ENCODE measurements at regions not wholly inside any gene's neighbourhood (a gene's known extent, or its start where the extent isn't known, plus 50 kb on each side); places are given as distances from the start of the nearest gene placed in this dataset.

DNA sequence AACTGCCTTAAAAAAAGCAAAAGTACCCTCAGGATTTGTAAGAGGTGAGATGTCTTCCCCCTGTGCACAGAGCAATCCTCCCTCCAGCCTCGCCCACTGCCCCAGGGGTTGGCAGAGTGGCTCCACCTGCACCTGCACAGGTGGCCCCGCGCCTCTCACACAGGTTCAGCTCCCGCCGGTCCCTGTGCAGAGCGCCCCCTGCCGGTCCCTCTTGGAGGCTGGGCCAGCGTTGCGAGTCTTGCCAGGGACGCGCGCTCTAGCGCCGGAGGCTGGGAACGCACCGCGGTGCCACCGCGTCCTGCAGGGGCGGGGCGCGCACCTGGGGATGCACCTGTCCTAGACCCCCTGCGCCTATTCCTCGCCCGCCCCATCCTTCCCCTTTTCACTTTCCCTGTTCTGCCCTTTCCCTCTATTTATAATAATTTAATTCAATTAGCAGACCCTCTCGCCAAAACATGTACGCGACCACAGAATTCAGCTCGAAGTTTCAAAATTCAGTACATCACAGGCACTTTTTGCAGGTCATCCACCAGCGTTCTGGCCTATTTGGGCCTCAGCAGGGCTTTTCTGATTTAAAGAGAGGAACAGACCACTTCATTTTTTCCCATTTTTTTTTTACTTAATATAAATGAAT is 618.6 kb downstream of the AACS start:
- Mint-ChIP-seq H3K9me3 (peaks cover 0 to 3% (median 2%) of the 10 kb centered on the region in 3 donors), H3K4me1 (no peaks in the 10 kb centered on the region), H3K4me3 (no peak overlapping the region), H3K27me3 (peaks cover 4% of the 10 kb centered on the region), H3K27ac (no peak overlapping the region), H3K36me3 (no peaks in the 10 kb centered on the region)

DNA sequence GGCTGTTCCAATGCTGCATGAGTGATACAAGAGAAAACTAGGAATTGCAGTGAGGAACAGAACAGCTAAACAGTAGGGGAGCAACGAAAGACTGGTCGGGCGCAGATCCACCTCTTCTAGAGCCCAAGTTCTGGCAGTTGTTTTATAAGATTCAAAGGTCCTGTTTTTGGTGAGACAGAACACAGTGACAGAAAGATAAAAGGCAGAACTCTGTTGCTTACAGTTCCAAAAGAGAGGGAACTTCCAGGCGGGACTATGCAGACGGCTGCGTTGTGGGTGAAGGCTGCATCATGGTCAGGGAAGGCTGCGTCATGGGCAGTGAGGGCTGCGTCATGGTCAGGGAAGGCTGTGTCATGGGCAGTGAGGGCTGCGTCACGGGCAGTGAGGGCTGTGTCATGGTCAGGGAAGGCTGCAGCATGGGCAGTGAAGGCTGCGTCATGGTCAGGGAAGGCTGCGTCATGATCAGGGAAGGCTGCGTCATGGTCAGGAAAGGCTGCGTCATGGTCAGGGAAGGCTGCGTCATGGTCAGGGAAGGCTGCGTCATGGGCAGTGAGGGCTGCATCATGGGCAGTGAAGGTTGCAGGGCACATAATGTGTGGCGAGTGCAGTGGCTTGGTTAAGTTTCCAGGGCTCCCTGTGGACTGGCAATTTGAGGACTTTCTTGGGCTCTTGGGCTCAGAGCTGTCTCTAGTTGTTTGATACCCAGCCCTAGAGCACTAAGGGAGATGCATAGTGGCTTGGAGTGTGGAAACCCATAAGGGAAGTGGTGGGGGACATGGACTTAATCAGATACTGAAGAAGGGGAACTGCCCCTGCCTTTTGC is 619.9 kb downstream of the AACS start:
- Mint-ChIP-seq H3K4me3 (no peak overlapping the region), H3K27me3 (peaks cover 4% of the 10 kb centered on the region), H3K4me1 (no peaks in the 10 kb centered on the region), H3K27ac (no peak overlapping the region), H3K36me3 (no peaks in the 10 kb centered on the region), H3K9me3 (peaks cover 0 to 3% (median 2%) of the 10 kb centered on the region in 3 donors)

DNA sequence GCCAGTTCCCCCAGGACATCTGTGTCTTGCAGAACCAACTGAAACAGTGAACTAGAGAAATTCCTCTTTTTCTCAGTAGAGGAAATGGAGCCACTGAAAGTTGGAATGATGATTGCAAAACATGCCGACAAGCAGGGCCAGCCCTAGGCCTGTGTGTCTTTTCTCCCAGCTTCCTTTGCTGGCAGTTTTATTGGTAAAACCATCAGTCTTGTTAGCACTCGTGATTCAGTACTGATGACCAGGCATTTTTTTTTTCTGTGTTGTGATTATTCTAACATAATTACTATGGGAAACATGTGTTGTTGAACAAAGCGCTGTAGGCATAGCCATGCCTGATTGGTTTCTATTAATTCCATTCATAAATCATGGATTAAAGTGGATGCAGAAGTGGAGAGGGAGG is 620.7 kb downstream of the AACS start:
- H3K27ac Mint-ChIP-seq = no peak overlapping the region
- H3K36me3 Mint-ChIP-seq = no peaks in the 10 kb centered on the region
- peaks cover 4% of the 10 kb centered on the region for H3K27me3 Mint-ChIP-seq
- no peak overlapping the region for H3K4me3 Mint-ChIP-seq
- no peaks in the 10 kb centered on the region for H3K4me1 Mint-ChIP-seq
- H3K9me3 Mint-ChIP-seq = peaks cover 0 to 3% (median 2%) of the 10 kb centered on the region in 3 donors

DNA sequence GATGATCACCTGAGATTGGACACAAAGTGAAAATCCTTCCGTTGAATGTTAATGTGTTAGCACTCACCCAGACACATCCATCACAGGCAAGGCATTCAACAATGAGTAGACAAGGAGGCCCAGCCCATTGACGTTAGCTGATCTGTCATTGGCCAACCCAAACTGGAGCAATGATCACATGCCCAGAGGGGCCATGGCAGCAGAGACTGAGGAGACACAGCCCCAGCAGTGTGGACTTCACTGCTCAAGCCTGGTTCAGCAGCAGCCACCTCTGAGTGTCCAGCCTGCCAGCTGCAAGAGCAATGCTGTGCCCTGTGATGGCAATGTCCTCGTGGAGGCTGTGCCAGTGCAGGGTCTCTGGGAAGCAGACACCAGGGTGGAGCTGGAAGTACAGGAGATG is 622.2 kb downstream of the AACS start:
- no peaks in the 10 kb centered on the region for H3K36me3 Mint-ChIP-seq
- H3K27ac Mint-ChIP-seq = no peak overlapping the region
- H3K9me3 Mint-ChIP-seq = peaks cover 0 to 3% (median 2%) of the 10 kb centered on the region in 3 donors
- no peaks in the 10 kb centered on the region for H3K4me1 Mint-ChIP-seq
- H3K27me3 Mint-ChIP-seq = peaks cover 4% of the 10 kb centered on the region
- H3K4me3 Mint-ChIP-seq = no peak overlapping the region

DNA sequence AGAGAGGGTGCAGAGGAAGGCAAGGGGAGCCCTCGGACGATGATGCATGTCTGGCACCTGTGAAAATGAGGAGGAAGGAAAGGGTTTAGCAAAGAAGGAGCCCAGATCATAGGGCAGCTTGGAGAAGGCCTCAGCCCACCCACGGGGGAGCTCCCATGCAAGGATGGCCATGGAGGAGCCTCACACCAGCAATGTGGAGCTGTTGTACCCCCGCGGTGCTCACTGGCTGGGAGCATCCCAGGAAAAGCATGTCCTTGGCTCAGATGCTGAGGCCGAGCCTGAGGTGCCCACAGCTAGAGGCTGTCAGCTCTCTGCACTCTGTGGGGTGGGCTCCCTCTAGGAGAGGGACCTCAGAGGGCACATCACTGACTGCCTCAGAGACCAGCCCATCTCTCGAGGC is 622.6 kb downstream of the AACS start:
- Mint-ChIP-seq H3K4me3 (no peak overlapping the region), H3K36me3 (no peaks in the 10 kb centered on the region), H3K27ac (no peak overlapping the region), H3K9me3 (peaks cover 0 to 3% (median 2%) of the 10 kb centered on the region in 3 donors), H3K4me1 (no peaks in the 10 kb centered on the region), H3K27me3 (peaks cover 4% of the 10 kb centered on the region)

DNA sequence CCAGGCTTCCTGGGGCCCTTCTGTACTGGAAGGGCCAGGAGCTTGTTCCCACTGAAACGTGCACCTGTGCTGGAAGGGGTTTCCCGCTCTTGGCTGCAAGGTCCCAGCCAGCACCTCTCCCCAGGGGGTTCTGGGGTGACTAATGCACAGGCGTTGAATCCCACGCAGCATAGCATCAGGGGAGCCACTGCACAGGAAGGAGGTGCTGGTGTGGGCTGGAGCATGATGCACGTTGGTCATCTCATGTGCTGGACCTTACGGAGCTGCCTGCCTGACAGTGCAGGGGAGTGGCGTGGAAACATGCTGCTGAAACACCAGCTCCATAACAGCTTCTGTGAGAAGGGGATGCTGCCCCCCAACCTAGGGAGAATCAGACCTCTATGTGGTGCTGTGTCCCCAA is 623.0 kb downstream of the AACS start:
- Mint-ChIP-seq H3K4me1 (no peaks in the 10 kb centered on the region), H3K9me3 (peaks cover 0 to 3% (median 2%) of the 10 kb centered on the region in 3 donors), H3K4me3 (no peak overlapping the region), H3K36me3 (no peaks in the 10 kb centered on the region), H3K27ac (no peak overlapping the region), H3K27me3 (peaks cover 4% of the 10 kb centered on the region)

DNA sequence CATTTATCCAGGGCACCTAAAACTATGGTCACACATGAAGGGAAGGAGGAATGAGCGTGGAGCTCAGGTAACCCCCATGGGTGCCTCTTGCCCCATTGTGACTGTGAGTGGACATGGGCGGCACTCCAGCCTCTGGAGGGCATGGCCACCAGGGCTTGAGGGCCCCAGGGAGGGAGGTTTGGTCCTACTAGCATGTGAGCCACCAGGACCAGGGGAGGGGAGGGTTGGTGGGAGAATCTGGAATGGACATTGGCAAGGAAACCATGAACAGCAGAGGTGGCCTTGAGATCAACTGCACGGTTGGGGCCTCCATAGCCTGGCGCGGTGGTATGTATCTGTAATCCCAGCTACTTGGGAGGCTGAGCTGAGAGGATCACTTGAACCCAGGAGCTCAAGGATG is 623.6 kb downstream of the AACS start:
- H3K27ac Mint-ChIP-seq = no peak overlapping the region

DNA sequence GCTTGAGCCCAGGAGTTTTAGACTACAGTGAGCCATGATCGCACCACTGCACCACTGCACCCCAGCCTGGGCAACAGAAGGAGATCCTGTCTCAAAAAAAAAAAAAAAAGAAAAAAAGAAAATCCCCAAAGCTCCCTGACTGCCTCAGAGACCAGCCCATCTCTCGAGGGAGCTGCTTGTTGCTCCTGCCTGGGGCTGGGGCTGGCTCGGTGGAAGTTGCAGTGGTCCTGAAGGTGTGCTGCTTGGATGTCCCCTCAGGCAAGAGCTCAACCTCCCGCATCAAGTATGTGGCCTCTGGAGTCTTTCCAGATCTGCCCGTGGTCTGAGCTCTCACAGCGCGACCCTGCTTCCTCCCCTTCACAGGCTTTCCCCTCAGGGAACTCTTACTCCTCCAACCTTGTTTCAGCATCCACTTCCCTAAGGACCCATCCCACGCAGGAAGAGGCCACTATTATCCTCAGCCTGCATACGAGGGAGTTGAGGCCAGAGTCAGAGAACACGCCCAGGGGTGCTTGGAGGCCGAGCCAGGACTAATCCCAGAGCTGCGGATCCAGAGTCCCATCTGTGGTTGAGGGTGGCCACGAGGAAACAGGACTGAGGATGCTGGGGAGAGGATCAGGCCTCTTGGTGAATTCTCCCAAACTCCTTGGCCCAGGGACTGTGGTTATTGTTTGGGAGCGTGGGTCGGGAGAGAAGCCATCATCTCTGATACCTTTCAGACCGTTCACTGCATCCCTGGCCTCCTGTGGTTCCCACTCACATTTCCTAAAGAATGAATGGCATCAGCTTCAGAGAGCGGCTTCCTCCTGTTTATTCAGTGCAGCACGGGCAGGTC is 624.6 kb downstream of the AACS start:
- no peak overlapping the region for H3K4me3 Mint-ChIP-seq
- H3K27me3 Mint-ChIP-seq = peaks cover 4% of the 10 kb centered on the region
- H3K36me3 Mint-ChIP-seq = no peaks in the 10 kb centered on the region

More for the DNA sequence above, 623.6 kb downstream of the AACS start:
- no peak overlapping the region for H3K4me3 Mint-ChIP-seq
- peaks cover 4% of the 10 kb centered on the region for H3K27me3 Mint-ChIP-seq
- no peaks in the 10 kb centered on the region for H3K4me1 Mint-ChIP-seq
- H3K9me3 Mint-ChIP-seq = peaks cover 0 to 3% (median 2%) of the 10 kb centered on the region in 3 donors
- no peaks in the 10 kb centered on the region for H3K36me3 Mint-ChIP-seq

DNA sequence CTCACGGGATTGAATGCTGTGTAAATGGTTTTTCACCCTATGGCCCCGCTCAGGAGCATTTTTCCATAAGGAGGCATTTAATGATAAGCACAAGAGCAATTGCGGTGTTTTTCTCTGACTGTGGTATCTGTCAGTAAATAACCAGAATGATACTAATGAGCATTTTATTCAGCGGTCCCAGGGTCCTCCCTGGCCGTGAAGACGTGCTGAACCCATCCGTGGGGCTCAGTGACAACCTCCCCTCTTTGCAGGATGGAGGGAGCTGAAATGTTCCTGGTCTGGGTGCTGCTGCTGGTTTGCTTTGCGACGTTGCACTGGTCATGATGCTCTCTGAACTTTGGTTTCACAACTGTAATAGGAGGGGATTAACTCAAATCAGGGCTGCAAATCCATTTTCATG is 625.6 kb downstream of the AACS start:
- Mint-ChIP-seq H3K4me3 (no peak overlapping the region), H3K4me1 (no peaks in the 10 kb centered on the region), H3K27ac (no peak overlapping the region), H3K9me3 (peaks cover 0 to 9% (median 4%) of the 10 kb centered on the region in 3 donors), H3K36me3 (no peaks in the 10 kb centered on the region), H3K27me3 (peaks cover 4% of the 10 kb centered on the region)

More for the DNA sequence above, 624.6 kb downstream of the AACS start:
- no peak overlapping the region for H3K27ac Mint-ChIP-seq
- peaks cover 0 to 6% (median 4%) of the 10 kb centered on the region in 3 donors for H3K9me3 Mint-ChIP-seq
- H3K4me1 Mint-ChIP-seq = no peaks in the 10 kb centered on the region

DNA sequence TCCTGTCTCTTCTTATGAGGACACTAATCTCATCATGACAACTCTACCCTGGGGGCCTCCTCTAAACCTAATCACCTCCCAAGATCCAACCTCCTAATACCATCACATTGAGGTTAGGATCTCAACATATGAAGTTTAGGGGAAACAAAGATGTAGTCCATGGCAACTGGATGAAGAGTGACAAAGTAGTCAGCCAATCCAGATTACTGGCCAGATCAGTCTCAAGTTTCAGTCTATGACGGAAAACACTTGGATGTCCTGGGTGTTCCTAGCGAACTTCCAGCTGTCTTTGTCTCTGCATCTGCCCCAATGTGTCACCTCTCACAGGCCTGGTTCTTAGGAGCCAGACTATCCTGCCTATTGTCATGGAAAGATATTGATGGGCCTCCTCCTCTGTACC is 630.8 kb downstream of the AACS start:
- no peaks in the 10 kb centered on the region for H3K27me3 Mint-ChIP-seq
- no peak overlapping the region for H3K27ac Mint-ChIP-seq
- no peak overlapping the region for H3K4me3 Mint-ChIP-seq
- no peaks in the 10 kb centered on the region for H3K4me1 Mint-ChIP-seq
- peaks cover 0 to 8% (median 4%) of the 10 kb centered on the region in 3 donors for H3K9me3 Mint-ChIP-seq
- H3K36me3 Mint-ChIP-seq = no peaks in the 10 kb centered on the region

DNA sequence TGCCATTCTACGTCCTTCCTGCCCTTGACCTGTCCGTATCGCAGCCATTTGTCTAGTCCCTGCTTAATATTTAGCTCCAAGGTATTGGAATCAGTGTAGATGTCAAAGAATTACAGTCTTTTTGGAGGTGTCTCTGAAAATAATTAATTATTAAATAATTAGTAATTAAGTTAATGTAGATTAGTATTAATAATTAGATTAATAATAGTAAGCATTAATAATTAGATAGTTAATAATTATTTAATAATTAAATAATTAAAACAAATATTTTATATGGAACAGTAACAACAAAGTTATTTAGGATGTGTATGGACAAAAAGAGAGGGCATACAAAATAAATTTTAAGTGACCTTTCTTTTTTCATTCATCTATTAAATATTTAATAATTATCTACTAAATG is 639.6 kb downstream of the AACS start:
- H3K9me3 Mint-ChIP-seq = peaks cover 3 to 11% (median 8%) of the 10 kb centered on the region in 3 donors
- H3K36me3 Mint-ChIP-seq = peaks cover 2% of the 10 kb centered on the region
- H3K27ac Mint-ChIP-seq = peak overlapping the region in 1 of 3 donors; percentile 53
- H3K27me3 Mint-ChIP-seq = no peaks in the 10 kb centered on the region
- H3K4me1 Mint-ChIP-seq = no peaks in the 10 kb centered on the region
- H3K4me3 Mint-ChIP-seq = no peak overlapping the region

DNA sequence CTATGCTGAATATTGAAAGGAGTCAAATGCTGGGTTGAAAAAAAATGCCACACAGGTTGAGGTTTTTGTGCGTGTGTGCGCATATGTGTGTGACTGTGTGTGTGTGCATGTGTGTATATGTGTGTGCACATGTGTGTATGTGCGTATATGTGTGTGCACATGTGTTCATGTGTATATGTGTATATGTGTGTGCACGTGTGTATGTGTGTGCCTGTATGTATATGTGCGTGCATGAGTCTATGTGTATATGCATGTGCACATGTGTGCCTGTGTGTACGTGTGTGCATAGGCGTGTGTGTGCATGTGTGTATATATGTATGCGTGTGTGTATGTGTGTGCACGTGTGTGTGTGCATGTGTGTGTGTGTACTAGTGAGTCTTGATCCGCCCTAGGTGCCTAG is 655.7 kb downstream of the AACS start:
- Mint-ChIP-seq H3K27me3 (no peaks in the 10 kb centered on the region), H3K9me3 (peaks cover 9 to 20% (median 11%) of the 10 kb centered on the region in 3 donors), H3K36me3 (no peaks in the 10 kb centered on the region), H3K4me1 (no peaks in the 10 kb centered on the region), H3K27ac (peak overlapping the region in 1 of 3 donors; percentile 2), H3K4me3 (no peak overlapping the region)

DNA sequence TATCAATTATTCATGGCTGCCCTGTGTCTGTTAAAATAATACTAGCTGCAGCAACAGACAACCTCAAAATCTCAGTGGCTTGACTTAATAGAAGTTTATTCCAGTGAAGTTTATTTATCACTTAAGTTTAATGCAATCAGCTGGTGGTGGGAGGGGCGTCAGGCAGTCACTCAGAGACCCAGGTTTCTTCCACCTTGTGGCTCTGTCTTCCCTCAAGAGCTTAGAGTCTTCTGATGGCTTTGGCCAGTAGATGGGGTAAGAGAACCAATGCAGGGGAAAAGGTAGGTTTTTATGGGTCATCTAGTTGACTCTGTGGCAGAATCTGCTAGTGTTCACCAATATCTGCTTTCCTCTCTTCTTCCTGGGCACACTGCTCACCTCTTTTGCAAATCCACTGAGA is 668.9 kb downstream of the AACS start:
- Mint-ChIP-seq H3K9me3 (peaks cover 2 to 21% (median 12%) of the 10 kb centered on the region in 3 donors), H3K4me1 (no peaks in the 10 kb centered on the region), H3K27ac (no peak overlapping the region), H3K36me3 (no peaks in the 10 kb centered on the region), H3K27me3 (no peaks in the 10 kb centered on the region), H3K4me3 (no peak overlapping the region)

DNA sequence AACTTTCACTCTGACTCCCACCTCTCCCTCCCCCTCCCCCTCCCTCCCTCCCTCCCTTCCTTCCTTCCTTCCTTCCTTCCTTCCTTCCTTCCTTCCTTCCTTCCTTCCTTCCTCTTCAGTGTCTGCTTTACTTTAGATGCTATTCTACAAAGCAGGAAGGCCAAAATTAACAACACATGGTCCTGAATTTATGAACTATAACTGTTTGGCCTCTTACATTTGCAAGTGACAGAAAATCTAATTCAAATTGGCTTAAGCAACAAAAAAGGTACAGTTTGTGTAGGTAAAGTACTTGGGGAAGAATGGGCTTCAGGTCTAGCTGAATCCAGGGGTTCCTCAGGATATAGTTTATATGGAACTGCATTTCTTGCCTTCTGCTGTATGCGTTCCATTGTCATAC is 673.0 kb downstream of the AACS start:
- H3K27me3 Mint-ChIP-seq = no peaks in the 10 kb centered on the region
- no peaks in the 10 kb centered on the region for H3K4me1 Mint-ChIP-seq
- no peak overlapping the region for H3K4me3 Mint-ChIP-seq
- peaks cover 2% of the 10 kb centered on the region for H3K36me3 Mint-ChIP-seq
- H3K9me3 Mint-ChIP-seq = peaks cover 2 to 29% (median 11%) of the 10 kb centered on the region in 3 donors
- no peak overlapping the region for H3K27ac Mint-ChIP-seq

DNA sequence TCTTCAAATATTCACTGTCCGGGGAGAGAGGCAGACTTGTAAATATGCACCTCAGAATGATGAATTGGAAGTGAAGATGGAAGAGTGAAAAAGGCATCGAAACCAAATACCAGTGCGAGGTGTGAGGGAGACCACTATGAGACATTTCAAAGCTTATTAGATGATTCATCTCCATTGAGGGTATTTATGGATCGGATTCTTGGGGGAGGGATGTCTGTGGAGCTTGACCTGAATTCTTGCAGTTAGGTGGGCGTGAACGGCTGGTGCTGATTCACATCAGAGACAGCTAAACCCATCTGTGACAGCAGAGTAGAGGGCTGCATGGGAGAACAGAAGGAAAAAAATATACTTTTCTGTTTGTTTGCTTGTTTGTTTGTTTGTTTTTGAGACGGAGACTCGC is 677.2 kb downstream of the AACS start:
- Mint-ChIP-seq H3K9me3 (peaks cover 0 to 10% (median 2%) of the 10 kb centered on the region in 3 donors), H3K27me3 (no peaks in the 10 kb centered on the region), H3K36me3 (peaks cover 2% of the 10 kb centered on the region), H3K4me3 (no peak overlapping the region), H3K27ac (no peak overlapping the region), H3K4me1 (no peaks in the 10 kb centered on the region)

Measured in IgD-negative memory B cell (primary cell).